ENCODE measurements at regions not wholly inside any gene's neighbourhood (a gene's known extent, or its start where the extent isn't known, plus 50 kb on each side); places are given as distances from the start of the nearest gene placed in this dataset.
"Not testable (repeated sequence)": the region's sequence is repeated elsewhere in the genome, so short reads cannot be mapped to it uniquely, and the experiment has no call there.

GRCh38 chr2:126952216-126952615 lies 53.5 kb downstream of the TEX51 start:
- no peak for TF ChIP-seq CTCF (IDR thresholded peaks at IDR 0.05; ENCODE audit: insufficient read depth, low read length, poor library complexity, severe bottlenecking)
- no peaks in the 10 kb centered on the region for H3K27me3 ChIP-seq (replicated peaks; ENCODE audit: control insufficient read depth, insufficient read depth, low read length)
- no peak for DNase-seq (ENCODE audit: extremely low read depth, insufficient read length)

GRCh38 chr2:126953483-126953882 lies 54.8 kb downstream of the TEX51 start:
- DNase-seq (ENCODE audit: extremely low read depth, insufficient read length): no peak
- TF ChIP-seq CTCF (IDR thresholded peaks at IDR 0.05; ENCODE audit: insufficient read depth, low read length, poor library complexity, severe bottlenecking): no peak
- H3K4me3 ChIP-seq (replicated peaks; ENCODE audit: low read depth, low read length): no peak overlapping the region
- H3K27me3 ChIP-seq (replicated peaks; ENCODE audit: control insufficient read depth, insufficient read depth, low read length): no peaks in the 10 kb centered on the region
- no peaks in the 10 kb centered on the region for H3K36me3 ChIP-seq (ENCODE audit: control insufficient read depth, insufficient read depth, low read length)

More at GRCh38 chr2:126952216-126952615, 53.5 kb downstream of the TEX51 start:
- Histone ChIP-seq H3K36me3 (ENCODE audit: control insufficient read depth, insufficient read depth, low read length) (no peaks in the 10 kb centered on the region), H3K4me3 (replicated peaks; ENCODE audit: low read depth, low read length) (no peak overlapping the region)

GRCh38 chr2:126954831-126955230 lies 56.1 kb downstream of the TEX51 start:
- DNase-seq (ENCODE audit: extremely low read depth, insufficient read length): no peak
- Histone ChIP-seq H3K36me3 (ENCODE audit: control insufficient read depth, insufficient read depth, low read length) (no peaks in the 10 kb centered on the region), H3K4me3 (replicated peaks; ENCODE audit: low read depth, low read length) (no peak overlapping the region), H3K27me3 (replicated peaks; ENCODE audit: control insufficient read depth, insufficient read depth, low read length) (no peaks in the 10 kb centered on the region)
- no peak for TF ChIP-seq CTCF (IDR thresholded peaks at IDR 0.05; ENCODE audit: insufficient read depth, low read length, poor library complexity, severe bottlenecking)

- not testable (repeated sequence) for DNase-seq (ENCODE audit: extremely low read depth, insufficient read length); H3K4me3 ChIP-seq (replicated peaks; ENCODE audit: low read depth, low read length); H3K36me3 ChIP-seq (ENCODE audit: control insufficient read depth, insufficient read depth, low read length); H3K27me3 ChIP-seq (replicated peaks; ENCODE audit: control insufficient read depth, insufficient read depth, low read length)
These were observed 58.1 kb downstream of the TEX51 start for GRCh38 chr2:126956773-126957172.

- Histone ChIP-seq H3K4me3 (replicated peaks; ENCODE audit: low read depth, low read length) (no peak overlapping the region), H3K36me3 (ENCODE audit: control insufficient read depth, insufficient read depth, low read length) (no peaks in the 10 kb centered on the region), H3K27me3 (replicated peaks; ENCODE audit: control insufficient read depth, insufficient read depth, low read length) (no peaks in the 10 kb centered on the region; the same call in 1 of the 2 replicates)
- no peak for TF ChIP-seq CTCF (IDR thresholded peaks at IDR 0.05; ENCODE audit: insufficient read depth, low read length, poor library complexity, severe bottlenecking)
- no peak for DNase-seq (ENCODE audit: extremely low read depth, insufficient read length)
These were observed 64.7 kb downstream of the TEX51 start for GRCh38 chr2:126963390-126963789.

- Histone ChIP-seq H3K36me3 (ENCODE audit: control insufficient read depth, insufficient read depth, low read length) (no peaks in the 10 kb centered on the region), H3K27me3 (replicated peaks; ENCODE audit: control insufficient read depth, insufficient read depth, low read length) (no peaks in the 10 kb centered on the region; the same call in 1 of the 2 replicates), H3K4me3 (replicated peaks; ENCODE audit: low read depth, low read length) (no peak overlapping the region)
- no peak for TF ChIP-seq CTCF (IDR thresholded peaks at IDR 0.05; ENCODE audit: insufficient read depth, low read length, poor library complexity, severe bottlenecking)
- DNase-seq (ENCODE audit: extremely low read depth, insufficient read length): no peak
These were observed 67.9 kb downstream of the TEX51 start for GRCh38 chr2:126966601-126967000.

Data from GM06990 (cell line).